ENCODE measurements at regions not wholly inside any gene's neighbourhood (a gene's known extent, or its start where the extent isn't known, plus 50 kb on each side); places are given as distances from the start of the nearest gene placed in this dataset.
A peak's percentile ranks its signal among the peaks of the same experiment; 100 is the strongest.

DNA sequence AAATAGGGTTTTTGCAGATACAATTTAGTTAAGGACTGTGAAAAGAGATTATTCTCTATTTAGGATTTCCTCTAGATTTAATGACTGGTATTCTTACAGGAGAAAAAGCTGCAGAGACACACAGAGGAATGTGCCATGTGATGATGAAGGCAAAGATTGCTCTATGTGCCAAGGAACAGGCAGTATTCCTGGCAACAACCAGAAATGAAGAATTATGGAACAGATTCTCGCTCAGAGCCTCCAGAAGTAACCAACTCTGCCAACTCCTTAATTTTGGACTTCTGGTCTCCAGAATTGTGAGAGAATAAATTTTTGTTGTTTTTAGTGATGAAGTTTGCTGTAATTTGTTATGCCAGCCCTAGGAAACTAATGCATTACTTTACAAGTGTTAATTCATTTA, 307.6 kb upstream of the SEMA3A start:
- H3K27me3 ChIP-seq (ENCODE audit: insufficient read depth) = no peaks in the 10 kb centered on the region
- no peak overlapping the region for H3K4me3 ChIP-seq (ENCODE audit: low read depth in 2 of 2, low read length in 1 of 2)
- POLR2A ChIA-PET = no interaction called here
- H3F3A ChIP-seq (replicated peaks; ENCODE audit: insufficient read depth) = no peaks in the 10 kb centered on the region
- no peaks in the 10 kb centered on the region; a peak in 1 of 4 replicates for H3K4me1 ChIP-seq (ENCODE audit: control insufficient read depth in 1 of 2, insufficient read depth in 2 of 2, low read depth in 1 of 2, low read length in 1 of 2)
- H3K79me2 ChIP-seq (ENCODE audit: insufficient read depth) = no peaks in the 10 kb centered on the region
- CTCF ChIA-PET = no interaction called here
- H3K9me3 ChIP-seq = no peaks in the 10 kb centered on the region
- H4K20me1 ChIP-seq (ENCODE audit: insufficient read depth) = no peaks in the 10 kb centered on the region
- TF ChIP-seq, protein P1, sequence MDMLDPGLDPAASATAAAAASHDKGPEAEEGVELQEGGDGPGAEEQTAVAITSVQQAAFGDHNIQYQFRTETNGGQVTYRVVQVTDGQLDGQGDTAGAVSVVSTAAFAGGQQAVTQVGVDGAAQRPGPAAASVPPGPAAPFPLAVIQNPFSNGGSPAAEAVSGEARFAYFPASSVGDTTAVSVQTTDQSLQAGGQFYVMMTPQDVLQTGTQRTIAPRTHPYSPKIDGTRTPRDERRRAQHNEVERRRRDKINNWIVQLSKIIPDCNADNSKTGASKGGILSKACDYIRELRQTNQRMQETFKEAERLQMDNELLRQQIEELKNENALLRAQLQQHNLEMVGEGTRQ (IDR thresholded peaks at IDR 0.05; ENCODE audit: borderline replicate concordance, low read depth, low read length) = no peak
- TF ChIP-seq POLR2AphosphoS5 (IDR thresholded peaks at IDR 0.05; ENCODE audit: low read depth, low read length) (no peak), NFIC (IDR thresholded peaks at IDR 0.05; ENCODE audit: borderline replicate concordance) (no peak), ELF1 (IDR thresholded peaks at IDR 0.05) (no peak), NRF1 (IDR thresholded peaks at IDR 0.05; ENCODE audit: low read depth, low read length) (no peak), TEAD4 (IDR thresholded peaks at IDR 0.05; ENCODE audit: borderline replicate concordance, insufficient read depth) (no peak), FOSL2 (IDR thresholded peaks at IDR 0.05; ENCODE audit: borderline replicate concordance, low read depth) (no peak), MEF2A (IDR thresholded peaks at IDR 0.05; ENCODE audit: borderline replicate concordance, low read depth) (no peak)
- H2AFZ ChIP-seq (ENCODE audit: low read depth) = no peak overlapping the region
- no peak overlapping the region for H3K9ac ChIP-seq
- DNase-seq = no peak
- H3K9me2 ChIP-seq = no peaks in the 10 kb centered on the region
- no peak overlapping the region for H3K27ac ChIP-seq (ENCODE audit: low read depth in 2 of 2, low read length in 1 of 2)
- no peaks in the 10 kb centered on the region for H3K36me3 ChIP-seq (replicated peaks in 1 of 2; ENCODE audit: control insufficient read depth in 1 of 2, insufficient read depth in 2 of 2, low read length in 1 of 2)
- WGBS (ENCODE audit: low lambda C conversion rate) = 94% methylated on average over 1 of the region's 1 CpG
- H3K4me2 ChIP-seq = no peak overlapping the region

DNA sequence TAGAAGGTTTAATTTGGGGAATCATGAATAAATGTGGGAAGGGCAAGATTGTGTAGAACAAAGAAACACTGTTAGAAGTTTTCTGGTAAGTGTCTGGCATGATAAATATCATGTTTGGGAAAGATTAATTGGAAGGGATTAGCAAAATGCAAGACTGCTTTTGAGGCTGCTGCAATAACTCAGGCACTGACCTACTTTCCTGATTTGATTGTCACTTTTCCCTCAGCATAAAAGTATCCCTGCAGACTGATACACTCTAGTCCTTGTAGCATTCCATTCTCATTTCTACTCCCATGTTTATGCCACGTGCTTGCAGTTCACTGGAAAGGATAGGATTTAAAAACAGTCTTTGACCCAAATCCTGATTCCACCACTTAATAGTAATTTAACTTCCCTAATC, 303.3 kb upstream of the SEMA3A start:
- WGBS (ENCODE audit: low lambda C conversion rate) = 47% methylated on average over 1 of the region's 1 CpG
- Histone ChIP-seq H3K4me2 (no peak overlapping the region), H3K79me2 (ENCODE audit: insufficient read depth) (no peaks in the 10 kb centered on the region), H3K27me3 (ENCODE audit: insufficient read depth) (no peaks in the 10 kb centered on the region), H3K4me3 (ENCODE audit: low read depth in 2 of 2, low read length in 1 of 2) (no peak overlapping the region), H3K36me3 (replicated peaks in 1 of 2; ENCODE audit: control insufficient read depth in 1 of 2, insufficient read depth in 2 of 2, low read length in 1 of 2) (no peaks in the 10 kb centered on the region), H3K9me3 (no peaks in the 10 kb centered on the region), H4K20me1 (ENCODE audit: insufficient read depth) (no peaks in the 10 kb centered on the region), H3F3A (replicated peaks; ENCODE audit: insufficient read depth) (no peaks in the 10 kb centered on the region), H3K9ac (no peak overlapping the region), H3K27ac (ENCODE audit: low read depth in 2 of 2, low read length in 1 of 2) (0 out of 4 replicates have a peak overlapping the region, but pooled peaks of 1 of the 2 experiments have one; percentile 30), H3K9me2 (no peaks in the 10 kb centered on the region), H3K4me1 (ENCODE audit: control insufficient read depth in 1 of 2, insufficient read depth in 2 of 2, low read depth in 1 of 2, low read length in 1 of 2) (peaks cover 4 to 8% of the 10 kb centered on the region in 2 experiments; a peak in 2 of 4 replicates), H2AFZ (ENCODE audit: low read depth) (no peak overlapping the region)
- ChIA-PET CTCF (no interaction called here), POLR2A (no interaction called here)
- TF ChIP-seq, protein P2, sequence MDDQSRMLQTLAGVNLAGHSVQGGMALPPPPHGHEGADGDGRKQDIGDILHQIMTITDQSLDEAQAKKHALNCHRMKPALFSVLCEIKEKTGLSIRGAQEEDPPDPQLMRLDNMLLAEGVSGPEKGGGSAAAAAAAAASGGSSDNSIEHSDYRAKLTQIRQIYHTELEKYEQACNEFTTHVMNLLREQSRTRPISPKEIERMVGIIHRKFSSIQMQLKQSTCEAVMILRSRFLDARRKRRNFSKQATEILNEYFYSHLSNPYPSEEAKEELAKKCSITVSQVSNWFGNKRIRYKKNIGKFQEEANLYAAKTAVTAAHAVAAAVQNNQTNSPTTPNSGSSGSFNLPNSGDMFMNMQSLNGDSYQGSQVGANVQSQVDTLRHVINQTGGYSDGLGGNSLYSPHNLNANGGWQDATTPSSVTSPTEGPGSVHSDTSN (IDR thresholded peaks at IDR 0.05) = peak; percentile 69
- peak in 1 of 2 experiments; percentile 61; a peak in 1 of 4 replicates for TF ChIP-seq EP300 (IDR thresholded peaks at IDR 0.05; ENCODE audit: borderline replicate concordance in 1 of 2, low read depth in 1 of 2, low read length in 1 of 2)
- TF ChIP-seq TEAD4 (IDR thresholded peaks at IDR 0.05; ENCODE audit: borderline replicate concordance, insufficient read depth) = no peak
- TF ChIP-seq, protein P3, sequence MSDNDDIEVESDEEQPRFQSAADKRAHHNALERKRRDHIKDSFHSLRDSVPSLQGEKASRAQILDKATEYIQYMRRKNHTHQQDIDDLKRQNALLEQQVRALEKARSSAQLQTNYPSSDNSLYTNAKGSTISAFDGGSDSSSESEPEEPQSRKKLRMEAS (IDR thresholded peaks at IDR 0.05; ENCODE audit: low read depth) = no peak
- no peak for TF ChIP-seq EZH2phosphoT487 (IDR thresholded peaks at IDR 0.05; ENCODE audit: borderline replicate concordance, low read depth)
- DNase-seq = no peak
